ENCODE measurements at regions not wholly inside any gene's neighbourhood (a gene's known extent, or its start where the extent isn't known, plus 50 kb on each side); places are given as distances from the start of the nearest gene placed in this dataset.

DNA sequence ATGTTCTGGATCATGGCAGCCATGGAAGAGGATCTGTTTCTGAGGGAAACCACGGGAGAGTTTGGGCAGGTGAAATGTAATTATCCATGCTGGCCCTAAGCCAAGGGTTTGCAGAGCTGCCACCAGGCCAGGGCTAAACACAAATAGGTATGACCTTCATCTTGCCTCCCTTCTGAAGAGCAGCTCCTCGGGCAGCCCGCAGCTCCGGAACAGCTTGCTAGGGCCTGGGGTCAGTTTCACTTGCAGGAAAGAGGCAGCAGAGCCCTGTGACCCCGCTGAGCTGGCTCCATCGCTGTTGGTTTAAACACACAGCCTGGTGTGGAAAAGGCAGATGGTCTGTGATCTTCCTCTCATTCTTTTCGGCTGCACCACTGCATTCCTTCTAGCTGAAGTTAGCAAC, 141.4 kb downstream of the TMEM38B start:
- no peak for ATAC-seq (ENCODE audit: insufficient read depth, low read depth)
- H3K4me2 ChIP-seq (ENCODE audit: insufficient read depth, low read length): no peak overlapping the region
- no peak for DNase-seq
- no peaks in the 10 kb centered on the region for H3K79me2 ChIP-seq (ENCODE audit: insufficient read depth, low read length)
- no peak overlapping the region for H2AFZ ChIP-seq (ENCODE audit: low read depth, low read length)
- H3K27me3 ChIP-seq (ENCODE audit: insufficient read depth, low read length, poor library complexity): no peaks in the 10 kb centered on the region
- H3K4me3 ChIP-seq (ENCODE audit: low read depth in 1 of 2, low read length in 2 of 2): no peak overlapping the region
- H4K20me1 ChIP-seq (ENCODE audit: insufficient read depth, low read length): no peaks in the 10 kb centered on the region
- H3K36me3 ChIP-seq (ENCODE audit: insufficient read depth, low read length): no peaks in the 10 kb centered on the region
- no peak overlapping the region for H3K9ac ChIP-seq (ENCODE audit: low read depth, low read length)
- TF ChIP-seq EZH2 (IDR thresholded peaks at IDR 0.05; ENCODE audit: borderline replicate concordance, low read depth, low read length, severe bottlenecking): no peak
- TF ChIP-seq, protein P1, sequence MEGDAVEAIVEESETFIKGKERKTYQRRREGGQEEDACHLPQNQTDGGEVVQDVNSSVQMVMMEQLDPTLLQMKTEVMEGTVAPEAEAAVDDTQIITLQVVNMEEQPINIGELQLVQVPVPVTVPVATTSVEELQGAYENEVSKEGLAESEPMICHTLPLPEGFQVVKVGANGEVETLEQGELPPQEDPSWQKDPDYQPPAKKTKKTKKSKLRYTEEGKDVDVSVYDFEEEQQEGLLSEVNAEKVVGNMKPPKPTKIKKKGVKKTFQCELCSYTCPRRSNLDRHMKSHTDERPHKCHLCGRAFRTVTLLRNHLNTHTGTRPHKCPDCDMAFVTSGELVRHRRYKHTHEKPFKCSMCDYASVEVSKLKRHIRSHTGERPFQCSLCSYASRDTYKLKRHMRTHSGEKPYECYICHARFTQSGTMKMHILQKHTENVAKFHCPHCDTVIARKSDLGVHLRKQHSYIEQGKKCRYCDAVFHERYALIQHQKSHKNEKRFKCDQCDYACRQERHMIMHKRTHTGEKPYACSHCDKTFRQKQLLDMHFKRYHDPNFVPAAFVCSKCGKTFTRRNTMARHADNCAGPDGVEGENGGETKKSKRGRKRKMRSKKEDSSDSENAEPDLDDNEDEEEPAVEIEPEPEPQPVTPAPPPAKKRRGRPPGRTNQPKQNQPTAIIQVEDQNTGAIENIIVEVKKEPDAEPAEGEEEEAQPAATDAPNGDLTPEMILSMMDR (IDR thresholded peaks at IDR 0.05; ENCODE audit: borderline replicate concordance, extremely low read depth, low read length, poor library complexity, severe bottlenecking): no peak
- H3K4me1 ChIP-seq (ENCODE audit: insufficient read depth, low read length): no peaks in the 10 kb centered on the region
- H3K27ac ChIP-seq (ENCODE audit: low read length): no peak overlapping the region
- no peaks in the 10 kb centered on the region for H3K9me3 ChIP-seq (ENCODE audit: insufficient read depth, low read length, severe bottlenecking)

DNA sequence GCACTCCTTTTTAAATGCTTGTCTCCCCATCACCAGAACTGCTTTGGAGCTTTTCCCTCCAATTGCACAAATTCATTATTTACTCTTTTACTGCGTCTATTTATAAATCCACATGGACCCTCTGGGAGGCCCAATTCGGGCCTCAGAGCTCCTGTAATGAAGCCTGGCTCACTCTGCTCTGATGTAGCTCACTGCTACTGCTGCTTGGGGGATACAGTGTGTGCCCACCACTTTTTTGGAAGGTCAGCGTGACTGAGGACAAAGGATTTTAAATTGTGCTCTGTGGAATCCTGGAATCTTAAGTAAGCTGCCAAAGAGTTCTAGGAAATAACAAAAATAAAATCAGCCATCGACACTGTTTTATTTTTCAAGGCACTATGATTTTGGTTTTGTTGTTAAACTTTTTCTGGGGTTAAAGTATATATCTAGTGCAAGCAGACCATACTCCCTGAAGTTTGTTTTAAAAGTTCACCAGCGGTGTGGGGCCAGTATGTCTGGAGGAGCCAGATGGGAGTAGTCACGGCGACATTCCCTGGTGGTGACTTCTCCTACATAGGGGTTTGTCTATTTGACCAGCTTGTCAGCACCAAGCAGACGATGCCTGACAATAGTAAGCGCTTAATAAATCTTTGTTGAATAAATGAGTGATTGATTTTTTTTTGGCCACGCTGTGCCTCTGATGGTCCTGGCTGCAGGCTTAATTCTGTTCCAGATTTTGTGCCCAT, 142.8 kb downstream of the TMEM38B start:
- Histone ChIP-seq H3K4me2 (ENCODE audit: insufficient read depth, low read length) (no peak overlapping the region), H3K27me3 (ENCODE audit: insufficient read depth, low read length, poor library complexity) (no peaks in the 10 kb centered on the region), H3K4me1 (ENCODE audit: insufficient read depth, low read length) (no peaks in the 10 kb centered on the region), H2AFZ (ENCODE audit: low read depth, low read length) (no peak overlapping the region), H3K27ac (ENCODE audit: low read length) (no peak overlapping the region), H3K9me3 (ENCODE audit: insufficient read depth, low read length, severe bottlenecking) (no peaks in the 10 kb centered on the region), H3K79me2 (ENCODE audit: insufficient read depth, low read length) (no peaks in the 10 kb centered on the region), H3K9ac (ENCODE audit: low read depth, low read length) (no peak overlapping the region), H4K20me1 (ENCODE audit: insufficient read depth, low read length) (no peaks in the 10 kb centered on the region), H3K4me3 (ENCODE audit: low read depth in 1 of 2, low read length in 2 of 2) (no peak overlapping the region), H3K36me3 (ENCODE audit: insufficient read depth, low read length) (no peaks in the 10 kb centered on the region)
- DNase-seq (no peak), ATAC-seq (ENCODE audit: insufficient read depth, low read depth) (no peak)
- TF ChIP-seq, protein P1 (IDR thresholded peaks at IDR 0.05; ENCODE audit: borderline replicate concordance, extremely low read depth, low read length, poor library complexity, severe bottlenecking): no peak
- no peak for TF ChIP-seq EZH2 (IDR thresholded peaks at IDR 0.05; ENCODE audit: borderline replicate concordance, low read depth, low read length, severe bottlenecking)

DNA sequence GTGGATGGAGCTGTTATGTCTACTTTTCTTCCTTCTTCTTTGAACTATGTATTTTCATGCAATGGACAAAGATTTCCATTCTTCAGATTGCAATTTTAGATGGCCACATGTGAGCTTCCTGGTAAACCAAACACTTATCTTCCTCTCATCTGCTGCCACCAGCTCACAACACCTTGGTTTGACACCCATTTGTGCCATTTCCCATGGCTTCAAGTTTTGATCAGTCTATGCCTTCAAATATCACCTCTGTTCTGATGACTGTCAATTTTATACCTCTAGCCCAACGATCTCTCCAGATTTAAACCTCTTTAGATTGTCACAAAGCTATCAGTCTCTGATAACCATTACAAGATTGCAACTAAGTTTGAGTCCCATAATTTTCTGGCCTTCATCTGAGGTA, 147.2 kb downstream of the TMEM38B start:
- H3K27me3 ChIP-seq (ENCODE audit: insufficient read depth, low read length, poor library complexity): no peaks in the 10 kb centered on the region
- H2AFZ ChIP-seq (ENCODE audit: low read depth, low read length): no peak overlapping the region
- no peaks in the 10 kb centered on the region for H3K36me3 ChIP-seq (ENCODE audit: insufficient read depth, low read length)
- no peaks in the 10 kb centered on the region for H3K79me2 ChIP-seq (ENCODE audit: insufficient read depth, low read length)
- H3K4me1 ChIP-seq (ENCODE audit: insufficient read depth, low read length): no peaks in the 10 kb centered on the region
- TF ChIP-seq, protein P1 (IDR thresholded peaks at IDR 0.05; ENCODE audit: borderline replicate concordance, extremely low read depth, low read length, poor library complexity, severe bottlenecking): no peak
- TF ChIP-seq EZH2 (IDR thresholded peaks at IDR 0.05; ENCODE audit: borderline replicate concordance, low read depth, low read length, severe bottlenecking): no peak
- ATAC-seq (ENCODE audit: insufficient read depth, low read depth) (no peak), DNase-seq (no peak)
- H3K9me3 ChIP-seq (ENCODE audit: insufficient read depth, low read length, severe bottlenecking): no peaks in the 10 kb centered on the region
- no peak overlapping the region for H3K4me3 ChIP-seq (ENCODE audit: low read depth in 1 of 2, low read length in 2 of 2)
- no peak overlapping the region for H3K9ac ChIP-seq (ENCODE audit: low read depth, low read length)
- no peaks in the 10 kb centered on the region for H4K20me1 ChIP-seq (ENCODE audit: insufficient read depth, low read length)
- H3K4me2 ChIP-seq (ENCODE audit: insufficient read depth, low read length): no peak overlapping the region
- H3K27ac ChIP-seq (ENCODE audit: low read length): no peak overlapping the region

Data from DND-41 (cell line).